Mesendoderm (in vitro differentiated cells): ENCODE measurements at regions not wholly inside any gene's neighbourhood (a gene's known extent, or its start where the extent isn't known, plus 50 kb on each side); places are given as distances from the start of the nearest gene placed in this dataset.
A peak's percentile ranks its signal among the peaks of the same experiment; 100 is the strongest.

ENCODE experiments used
- DNase-seq: peaks from one replicate; pipeline ENCODE4 v3.0.0; 2013
- H2AK5ac ChIP-seq: 2 replicates; pipeline ENCODE4 v1.6.1; 2013; ENCODE audit warnings: low read length, inconsistent platforms
- H2BK120ac ChIP-seq: 2 replicates; pipeline ENCODE4 v1.6.1; 2013; ENCODE audit warnings: low read depth, mild to moderate bottlenecking, low read length, moderate library complexity, mixed read lengths
- H2BK15ac ChIP-seq: replicated peaks from 2 replicates; pipeline ENCODE4 v1.6.1; 2013; ENCODE audit warnings: low read depth, mild to moderate bottlenecking, moderate library complexity
- H2BK5ac ChIP-seq: 2 replicates; pipeline ENCODE4 v1.6.1; 2013; ENCODE audit warnings: low read length, inconsistent platforms
- H3K18ac ChIP-seq: 2 replicates; pipeline ENCODE4 v1.6.1; 2013; ENCODE audit warnings: mild to moderate bottlenecking, low read length, mixed read lengths
- H3K23ac ChIP-seq: one replicate; pipeline ENCODE4 v1.6.1; 2013; ENCODE audit warnings: low read length
- H3K27ac ChIP-seq: 2 replicates; pipeline ENCODE4 v1.5.1; 2013; ENCODE audit warnings: low read depth, mild to moderate bottlenecking, inconsistent platforms, low read length, moderate library complexity
- H3K27me3 ChIP-seq: 2 replicates; pipeline ENCODE4 v1.6.1; 2013; ENCODE audit warnings: low read length, control low read depth, mild to moderate bottlenecking, inconsistent platforms; ENCODE audit not compliant: insufficient read depth, poor library complexity
- H3K36me3 ChIP-seq: 2 replicates; pipeline ENCODE4 v1.6.1; 2013; ENCODE audit warnings: low read length, inconsistent platforms; ENCODE audit not compliant: control insufficient read depth, insufficient read depth
- H3K4ac ChIP-seq: one replicate; pipeline ENCODE4 v1.6.1; 2013; ENCODE audit warnings: low read depth, mild to moderate bottlenecking, low read length, moderate library complexity
- H3K4me1 ChIP-seq: 2 replicates; pipeline ENCODE4 v1.6.1; 2013; ENCODE audit warnings: low read depth, low read length, inconsistent platforms; ENCODE audit not compliant: control insufficient read depth
- H3K4me2 ChIP-seq: 2 replicates; pipeline ENCODE4 v1.6.1; 2013; ENCODE audit warnings: low read length
- H3K4me3 ChIP-seq: 2 replicates; pipeline ENCODE4 v1.5.1; 2013; ENCODE audit warnings: mild to moderate bottlenecking, low read length
- H3K56ac ChIP-seq: one replicate; pipeline ENCODE4 v1.6.1; 2013; ENCODE audit warnings: low read length
- H3K79me1 ChIP-seq: 2 replicates; pipeline ENCODE4 v1.6.1; 2013; ENCODE audit warnings: low read length, inconsistent platforms
- H3K79me2 ChIP-seq: 2 replicates; pipeline ENCODE4 v1.6.1; 2013; ENCODE audit warnings: mild to moderate bottlenecking, low read length; ENCODE audit not compliant: control insufficient read depth, insufficient read depth
- H3K9ac ChIP-seq: 2 replicates; pipeline ENCODE4 v1.6.1; 2013; ENCODE audit warnings: low read length, inconsistent platforms
- H4K5ac ChIP-seq: one replicate; pipeline ENCODE4 v1.6.1; 2013; ENCODE audit warnings: low read length
- H4K8ac ChIP-seq: one replicate; pipeline ENCODE4 v1.6.1; 2013; ENCODE audit warnings: low read depth, mild to moderate bottlenecking, control low read depth, low read length, moderate library complexity
- WGBS: extraction: QIAGEN DNeasy Blood & Tissue Kit; methylation state at CpG from one replicate; pipeline ENCODE4 v1.1.7; 2013; ENCODE audit warnings: low lambda C conversion rate, missing lambda C conversion rate; ENCODE audit not compliant: insufficient coverage; ENCODE audit errors: extremely low coverage; 5-methylcytosine and 5-hydroxymethylcytosine counted together

- no peaks in the 10 kb centered on the region for H3K27me3 ChIP-seq
- no peak overlapping the region for H2BK15ac ChIP-seq
- no peak overlapping the region for H3K4me2 ChIP-seq
- no peak overlapping the region for H3K9ac ChIP-seq
- no peak overlapping the region for H2BK5ac ChIP-seq
- H4K8ac ChIP-seq = no peak overlapping the region
- H3K4ac ChIP-seq = no peak overlapping the region
- H3K56ac ChIP-seq = no peak overlapping the region
- H3K18ac ChIP-seq = no peak overlapping the region
- no peak overlapping the region for H3K27ac ChIP-seq
- no peak overlapping the region for H2AK5ac ChIP-seq
- no peak overlapping the region for H3K23ac ChIP-seq
- no peaks in the 10 kb centered on the region for H3K4me1 ChIP-seq
- no peak overlapping the region for H2BK120ac ChIP-seq
- no CpG with 5 or more reads among the region's 9 CpGs for WGBS
- DNase-seq = peak; percentile 44
- no peaks in the 10 kb centered on the region for H3K79me1 ChIP-seq
- no peak overlapping the region for H4K5ac ChIP-seq
- H3K4me3 ChIP-seq = no peak overlapping the region
- H3K36me3 ChIP-seq = no peaks in the 10 kb centered on the region
- no peaks in the 10 kb centered on the region for H3K79me2 ChIP-seq
Observed at GRCh38 chr15:70284438-70285214, 186.9 kb upstream of the TLE3 start.

DNA sequence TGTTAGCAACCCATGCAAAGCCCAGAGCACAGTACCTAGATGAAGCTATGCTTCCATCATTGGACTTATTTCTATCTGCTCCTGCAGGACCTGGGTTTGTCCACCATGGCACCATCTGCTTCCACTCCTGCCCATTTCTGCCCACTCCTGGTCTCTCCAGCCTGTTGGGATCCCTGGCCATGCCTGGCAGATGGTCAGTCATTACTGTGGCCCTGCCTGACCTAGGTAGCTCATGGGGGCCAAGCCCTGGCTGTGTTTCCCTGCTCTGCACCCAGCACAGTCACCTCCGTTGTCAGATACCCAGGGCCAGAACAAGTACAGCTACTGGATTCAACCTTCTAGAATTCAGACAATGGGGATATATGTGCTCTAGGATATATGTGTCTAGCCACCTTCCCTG lies 185.8 kb upstream of the TLE3 start:
- no peak overlapping the region for H3K9ac ChIP-seq
- H3K79me1 ChIP-seq = no peaks in the 10 kb centered on the region
- H3K56ac ChIP-seq = no peak overlapping the region
- no peaks in the 10 kb centered on the region for H3K36me3 ChIP-seq
- no CpG with 5 or more reads among the region's 1 CpG for WGBS
- no peak overlapping the region for H3K4ac ChIP-seq
- no peak overlapping the region for H3K23ac ChIP-seq
- H2AK5ac ChIP-seq = no peak overlapping the region
- no peaks in the 10 kb centered on the region for H3K79me2 ChIP-seq
- no peak overlapping the region for H3K27ac ChIP-seq
- no peak overlapping the region for H2BK15ac ChIP-seq
- no peak overlapping the region for H4K8ac ChIP-seq
- H3K4me3 ChIP-seq = no peak overlapping the region
- H2BK120ac ChIP-seq = no peak overlapping the region
- no peak overlapping the region for H2BK5ac ChIP-seq
- no peak for DNase-seq
- no peak overlapping the region for H4K5ac ChIP-seq
- no peaks in the 10 kb centered on the region for H3K27me3 ChIP-seq
- H3K18ac ChIP-seq = no peak overlapping the region
- no peaks in the 10 kb centered on the region for H3K4me1 ChIP-seq
- no peak overlapping the region for H3K4me2 ChIP-seq

DNA sequence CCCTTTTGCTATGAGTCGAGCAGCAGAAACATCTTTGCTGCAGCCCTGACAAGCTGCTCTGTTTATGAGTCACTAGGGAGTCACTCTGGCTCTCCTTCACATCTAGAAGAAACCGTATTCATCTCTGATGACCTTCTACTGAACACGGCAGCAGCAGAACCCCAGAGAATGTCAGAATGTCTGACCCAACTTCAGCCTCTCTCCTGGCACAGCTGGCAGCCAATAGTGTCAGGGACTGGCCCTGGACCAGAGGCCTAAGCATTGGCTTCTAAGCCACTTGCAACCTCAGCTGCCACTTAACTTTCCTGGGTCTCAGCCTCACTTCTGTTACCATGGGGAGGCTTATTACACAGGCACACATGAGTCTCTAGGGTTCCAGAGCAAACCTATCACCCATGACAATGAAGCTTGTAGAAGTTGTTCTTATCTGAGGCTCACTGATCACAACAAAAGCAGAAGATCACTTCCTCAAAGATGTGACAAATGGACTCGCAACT lies 184.1 kb upstream of the TLE3 start:
- Histone ChIP-seq H4K5ac (no peak overlapping the region), H3K27ac (no peak overlapping the region), H3K4me2 (no peak overlapping the region), H3K4me1 (no peaks in the 10 kb centered on the region), H3K4ac (no peak overlapping the region), H3K23ac (no peak overlapping the region), H2BK5ac (no peak overlapping the region), H3K56ac (no peak overlapping the region), H3K4me3 (no peak overlapping the region), H3K9ac (no peak overlapping the region), H3K79me2 (no peaks in the 10 kb centered on the region), H2AK5ac (no peak overlapping the region), H3K18ac (no peak overlapping the region), H3K79me1 (no peaks in the 10 kb centered on the region), H2BK120ac (no peak overlapping the region), H4K8ac (no peak overlapping the region), H2BK15ac (no peak overlapping the region), H3K27me3 (no peaks in the 10 kb centered on the region), H3K36me3 (no peaks in the 10 kb centered on the region)
- DNase-seq = no peak
- no CpG with 5 or more reads among the region's 4 CpGs for WGBS

GRCh38 chr15:70281261-70281810 lies 183.6 kb upstream of the TLE3 start:
- H4K5ac ChIP-seq = no peak overlapping the region
- H3K4me2 ChIP-seq = no peak overlapping the region
- no peak overlapping the region for H3K23ac ChIP-seq
- no peaks in the 10 kb centered on the region for H3K27me3 ChIP-seq
- no peaks in the 10 kb centered on the region for H3K36me3 ChIP-seq
- H3K4me3 ChIP-seq = no peak overlapping the region
- no CpG with 5 or more reads among the region's 3 CpGs for WGBS
- H3K79me2 ChIP-seq = no peaks in the 10 kb centered on the region
- H3K27ac ChIP-seq = no peak overlapping the region
- no peak overlapping the region for H3K9ac ChIP-seq
- H3K4me1 ChIP-seq = no peaks in the 10 kb centered on the region
- no peak overlapping the region for H2BK5ac ChIP-seq
- no peaks in the 10 kb centered on the region for H3K79me1 ChIP-seq
- H2BK120ac ChIP-seq = no peak overlapping the region
- no peak overlapping the region for H3K56ac ChIP-seq
- no peak overlapping the region for H3K4ac ChIP-seq
- H4K8ac ChIP-seq = no peak overlapping the region
- no peak overlapping the region for H2AK5ac ChIP-seq
- H3K18ac ChIP-seq = no peak overlapping the region
- H2BK15ac ChIP-seq = no peak overlapping the region
- DNase-seq = no peak

DNA sequence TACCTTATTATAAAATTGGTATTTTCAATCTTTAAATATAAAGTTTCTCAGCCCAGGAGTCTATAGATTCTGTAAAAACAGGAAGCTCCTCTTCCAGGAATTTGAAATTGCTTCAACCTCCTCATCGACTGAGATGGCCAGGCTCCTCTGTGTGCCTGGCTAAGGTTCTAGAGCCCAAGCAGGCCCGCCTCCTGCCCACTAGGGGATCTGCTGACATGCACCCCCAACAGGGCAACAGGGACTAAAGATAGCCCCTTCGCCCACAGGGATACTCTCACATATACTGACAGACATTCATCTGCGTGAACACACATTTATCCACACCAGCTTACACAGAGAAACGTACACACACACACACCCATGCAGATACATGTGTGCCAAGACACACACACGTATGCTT lies 183.1 kb upstream of the TLE3 start:
- no peak overlapping the region for H4K5ac ChIP-seq
- H3K9ac ChIP-seq = no peak overlapping the region
- no peaks in the 10 kb centered on the region for H3K4me1 ChIP-seq
- H2BK15ac ChIP-seq = no peak overlapping the region
- H2BK5ac ChIP-seq = no peak overlapping the region
- H4K8ac ChIP-seq = no peak overlapping the region
- no peak overlapping the region for H3K4me3 ChIP-seq
- H2BK120ac ChIP-seq = no peak overlapping the region
- no peaks in the 10 kb centered on the region for H3K79me1 ChIP-seq
- H3K4me2 ChIP-seq = no peak overlapping the region
- no peaks in the 10 kb centered on the region for H3K79me2 ChIP-seq
- no CpG with 5 or more reads among the region's 6 CpGs for WGBS
- H3K27ac ChIP-seq = no peak overlapping the region
- H3K4ac ChIP-seq = no peak overlapping the region
- no peaks in the 10 kb centered on the region for H3K36me3 ChIP-seq
- H3K23ac ChIP-seq = no peak overlapping the region
- H3K27me3 ChIP-seq = no peaks in the 10 kb centered on the region
- H2AK5ac ChIP-seq = no peak overlapping the region
- DNase-seq = no peak
- H3K56ac ChIP-seq = no peak overlapping the region
- H3K18ac ChIP-seq = no peak overlapping the region
